ENCODE measurements at regions not wholly inside any gene's neighbourhood (a gene's known extent, or its start where the extent isn't known, plus 50 kb on each side); places are given as distances from the start of the nearest gene placed in this dataset.

DNA sequence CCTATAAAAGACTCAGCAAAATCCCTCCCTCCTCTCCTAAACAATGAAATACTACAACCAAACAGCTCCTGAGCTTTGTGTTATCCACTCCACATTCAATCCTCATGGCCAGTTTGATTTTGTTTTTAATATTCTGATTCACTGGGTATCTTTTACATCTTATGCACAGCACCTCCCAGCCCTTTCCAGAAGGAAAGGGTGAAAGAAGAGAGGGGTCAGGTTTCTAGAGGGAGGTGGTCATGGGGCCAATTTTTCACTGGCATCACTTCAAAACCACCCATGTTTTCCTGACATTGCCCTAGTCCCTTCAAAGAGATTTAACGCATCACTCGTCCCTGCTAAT is 315.6 kb downstream of the LPIN1 start:
- TF ChIP-seq, protein P1, sequence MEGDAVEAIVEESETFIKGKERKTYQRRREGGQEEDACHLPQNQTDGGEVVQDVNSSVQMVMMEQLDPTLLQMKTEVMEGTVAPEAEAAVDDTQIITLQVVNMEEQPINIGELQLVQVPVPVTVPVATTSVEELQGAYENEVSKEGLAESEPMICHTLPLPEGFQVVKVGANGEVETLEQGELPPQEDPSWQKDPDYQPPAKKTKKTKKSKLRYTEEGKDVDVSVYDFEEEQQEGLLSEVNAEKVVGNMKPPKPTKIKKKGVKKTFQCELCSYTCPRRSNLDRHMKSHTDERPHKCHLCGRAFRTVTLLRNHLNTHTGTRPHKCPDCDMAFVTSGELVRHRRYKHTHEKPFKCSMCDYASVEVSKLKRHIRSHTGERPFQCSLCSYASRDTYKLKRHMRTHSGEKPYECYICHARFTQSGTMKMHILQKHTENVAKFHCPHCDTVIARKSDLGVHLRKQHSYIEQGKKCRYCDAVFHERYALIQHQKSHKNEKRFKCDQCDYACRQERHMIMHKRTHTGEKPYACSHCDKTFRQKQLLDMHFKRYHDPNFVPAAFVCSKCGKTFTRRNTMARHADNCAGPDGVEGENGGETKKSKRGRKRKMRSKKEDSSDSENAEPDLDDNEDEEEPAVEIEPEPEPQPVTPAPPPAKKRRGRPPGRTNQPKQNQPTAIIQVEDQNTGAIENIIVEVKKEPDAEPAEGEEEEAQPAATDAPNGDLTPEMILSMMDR (IDR thresholded peaks at IDR 0.05): no peak
- no peak for TF ChIP-seq POLR2A (IDR thresholded peaks at IDR 0.05; ENCODE audit: low read length)

All from A549 (cell line).